Left lung (tissue), 4 donors: ENCODE measurements at regions not wholly inside any gene's neighbourhood (a gene's known extent, or its start where the extent isn't known, plus 50 kb on each side); places are given as distances from the start of the nearest gene placed in this dataset.
"Not testable (repeated sequence)": the region's sequence is repeated elsewhere in the genome, so short reads cannot be mapped to it uniquely, and the experiment has no call there.

Experiments used
- ATAC-seq: fragments of 200-7000 bp; cut with Tn5 transposase; one replicate; pipeline ENCODE4 v1.9.1; 2020; ENCODE audit warnings: moderate library complexity
- DNase-seq, 4 donors: peaks; one replicate each; pipeline ENCODE4 v3.0.0-alpha.2; 2013 to 2020
- H3K27ac ChIP-seq, 2 donors: fragments of 200-600 bp; sonication (generic) in 1 of 2; one replicate each; pipeline versions ENCODE4 v1.5.0 to v1.8.0; 2020 to 2021
- H3K27me3 ChIP-seq, 2 donors: fragments of 200-600 bp; sonication (generic) in 1 of 2; one replicate each; pipeline versions ENCODE4 v1.5.0 to v1.8.0; 2020 to 2021
- H3K36me3 ChIP-seq, 2 donors: fragments of 200-600 bp; sonication (generic) in 1 of 2; one replicate each; pipeline versions ENCODE4 v1.5.0 to v1.8.0; 2020 to 2021
- H3K4me1 ChIP-seq, 2 donors: fragments of 200-600 bp; one replicate each; pipeline ENCODE4 v1.8.0; 2021
- H3K4me3 ChIP-seq, 2 donors: fragments of 200-600 bp; sonication (generic) in 1 of 2; one replicate each; pipeline versions ENCODE4 v1.5.0 to v1.8.0; 2020 to 2021; ENCODE audit warnings: mild to moderate bottlenecking in 1 of 2
- H3K9me3 ChIP-seq, 2 donors: fragments of 200-600 bp; sonication (generic) in 1 of 2; one replicate each; pipeline versions ENCODE4 v1.5.0 to v1.8.0; 2020 to 2021
- CTCF ChIP-seq, 2 donors: fragments of 200-600 bp; sonication (generic) in 1 of 2; IDR thresholded peaks; one replicate each; pipeline versions ENCODE4 v1.5.0 to v1.8.0; 2021; ENCODE audit warnings: antibody characterized with exemption in 2 of 2
- intact Hi-C, 2 donors: fragments of 100-400 bp; cut with DNase I; formaldehyde crosslinking; loops; one replicate each; pipeline versions ENCODE4 v1.11.2 to v1.14.2; 2022
- donor health status: DM: no; HTN: yes; CAD: no.
- donor health status: DM: no; HTN: no; CAD: no.

- DNase-seq (no peak), ATAC-seq (no peak)
- intact Hi-C loops: no loop called here
- no peaks in the 10 kb centered on the region for H3K36me3 ChIP-seq
- no peaks in the 10 kb centered on the region for H3K27me3 ChIP-seq
- TF ChIP-seq CTCF (IDR thresholded peaks at IDR 0.05): no peak
- H3K4me3 ChIP-seq: no peak overlapping the region
- H3K9me3 ChIP-seq: no peaks in the 10 kb centered on the region
- no peak overlapping the region for H3K27ac ChIP-seq
- H3K4me1 ChIP-seq: peaks cover 6 to 7% of the 10 kb centered on the region in 2 donors
These were observed 90.4 kb upstream of the CHD1 start for GRCh38 chr5:99019254-99019653.

GRCh38 chr5:99010294-99010693 lies 81.5 kb upstream of the CHD1 start:
- ATAC-seq (no peak), DNase-seq (no peak)
- Histone ChIP-seq H3K27ac (no peak overlapping the region), H3K9me3 (peaks cover 0 to 5% of the 10 kb centered on the region in 2 donors), H3K4me1 (no peaks in the 10 kb centered on the region), H3K4me3 (no peak overlapping the region), H3K36me3 (no peaks in the 10 kb centered on the region), H3K27me3 (no peaks in the 10 kb centered on the region)
- no peak for TF ChIP-seq CTCF (IDR thresholded peaks at IDR 0.05)
- intact Hi-C loops: no loop called here

GRCh38 chr5:99008009-99008408 lies 79.2 kb upstream of the CHD1 start:
- H3K36me3 ChIP-seq, H3K4me3 ChIP-seq, H3K4me1 ChIP-seq, H3K27ac ChIP-seq, DNase-seq, ATAC-seq, H3K9me3 ChIP-seq, intact Hi-C loops, H3K27me3 ChIP-seq: not testable (repeated sequence)

GRCh38 chr5:99005506-99005905 lies 76.7 kb upstream of the CHD1 start:
- DNase-seq: no peak
- H3K4me3 ChIP-seq: no peak overlapping the region
- no peaks in the 10 kb centered on the region for H3K27me3 ChIP-seq
- H3K36me3 ChIP-seq: no peaks in the 10 kb centered on the region
- no peak for TF ChIP-seq CTCF (IDR thresholded peaks at IDR 0.05)
- peaks cover 0 to 8% of the 10 kb centered on the region in 2 donors for H3K4me1 ChIP-seq
- no peak overlapping the region for H3K27ac ChIP-seq
- no peaks in the 10 kb centered on the region for H3K9me3 ChIP-seq
- no peak for ATAC-seq
- intact Hi-C loops: no loop called here

- no peak overlapping the region for H3K27ac ChIP-seq
- H3K4me1 ChIP-seq: peaks cover 0 to 8% of the 10 kb centered on the region in 2 donors
- no peaks in the 10 kb centered on the region for H3K9me3 ChIP-seq
- DNase-seq (no peak), ATAC-seq (no peak)
- intact Hi-C loops: no loop called here
- H3K36me3 ChIP-seq: no peaks in the 10 kb centered on the region
- TF ChIP-seq CTCF (IDR thresholded peaks at IDR 0.05): no peak
- H3K27me3 ChIP-seq: no peaks in the 10 kb centered on the region
- no peak overlapping the region for H3K4me3 ChIP-seq
These were observed 76.2 kb upstream of the CHD1 start for GRCh38 chr5:99004960-99005359.

GRCh38 chr5:99000876-99001275 lies 72.1 kb upstream of the CHD1 start:
- no peaks in the 10 kb centered on the region for H3K9me3 ChIP-seq
- H3K4me1 ChIP-seq: peaks cover 0 to 8% of the 10 kb centered on the region in 2 donors
- intact Hi-C loops: no loop called here
- no peaks in the 10 kb centered on the region for H3K27me3 ChIP-seq
- no peak overlapping the region for H3K27ac ChIP-seq
- ATAC-seq (no peak), DNase-seq (no peak)
- H3K36me3 ChIP-seq: no peaks in the 10 kb centered on the region
- no peak overlapping the region for H3K4me3 ChIP-seq
- no peak for TF ChIP-seq CTCF (IDR thresholded peaks at IDR 0.05)
